Trophoblast cell (in vitro differentiated cells and primary cell): ENCODE measurements at regions not wholly inside any gene's neighbourhood (a gene's known extent, or its start where the extent isn't known, plus 50 kb on each side); places are given as distances from the start of the nearest gene placed in this dataset.

ENCODE experiments used
- DNase-seq, 2 donors: peaks; one replicate each; pipeline ENCODE4 v3.0.0-alpha.2; 2016
- H2AFZ ChIP-seq: 2 replicates; pipeline ENCODE4 v1.6.1; 2013; ENCODE audit warnings: low read length, moderate library complexity, mild to moderate bottlenecking; ENCODE audit not compliant: insufficient read depth, poor library complexity
- H2AK5ac ChIP-seq: 2 replicates; pipeline ENCODE4 v1.6.1; 2013; ENCODE audit warnings: mild to moderate bottlenecking, low read length
- H2BK120ac ChIP-seq: 2 replicates; pipeline ENCODE4 v1.6.1; 2013; ENCODE audit warnings: low read length, mild to moderate bottlenecking, moderate library complexity; ENCODE audit not compliant: insufficient read depth, poor library complexity
- H2BK12ac ChIP-seq: 2 replicates; pipeline ENCODE4 v1.6.1; 2013; ENCODE audit warnings: mild to moderate bottlenecking, low read length, moderate library complexity
- H2BK5ac ChIP-seq: 2 replicates; pipeline ENCODE4 v1.6.1; 2013; ENCODE audit warnings: low read length, low read depth, moderate library complexity, mild to moderate bottlenecking; ENCODE audit not compliant: poor library complexity
- H3K14ac ChIP-seq: 2 replicates; pipeline ENCODE4 v1.6.1; 2013; ENCODE audit warnings: mild to moderate bottlenecking, low read length
- H3K18ac ChIP-seq: 2 replicates; pipeline ENCODE4 v1.6.1; 2013; ENCODE audit warnings: mild to moderate bottlenecking, low read length
- H3K23ac ChIP-seq: 2 replicates; pipeline ENCODE4 v1.6.1; 2013; ENCODE audit warnings: low read length
- H3K27ac ChIP-seq: 2 replicates; pipeline ENCODE4 v1.5.1; 2013; ENCODE audit warnings: low read depth, mild to moderate bottlenecking, inconsistent platforms, low read length, moderate library complexity
- H3K27me3 ChIP-seq: 2 replicates; pipeline ENCODE4 v1.6.1; 2013; ENCODE audit warnings: inconsistent platforms, mild to moderate bottlenecking, low read length, moderate library complexity; ENCODE audit not compliant: insufficient read depth
- H3K36me3 ChIP-seq, 2 experiments: 1 replicate in 1 of 2; 2 replicates in 1 of 2; pipeline ENCODE4 v1.6.1; 2013; ENCODE audit warnings: low read length in 2 of 2, mild to moderate bottlenecking in 2 of 2, moderate library complexity in 1 of 2; ENCODE audit not compliant: insufficient read depth in 2 of 2, control insufficient read depth in 1 of 2
- H3K4ac ChIP-seq: 2 replicates; pipeline ENCODE4 v1.6.1; 2013; ENCODE audit warnings: low read depth, mild to moderate bottlenecking, low read length, moderate library complexity
- H3K4me1 ChIP-seq, 2 experiments: 1 replicate in 1 of 2; 2 replicates in 1 of 2; pipeline ENCODE4 v1.6.1; 2013; ENCODE audit warnings: low read length in 2 of 2, mild to moderate bottlenecking in 2 of 2, moderate library complexity in 1 of 2; ENCODE audit not compliant: insufficient read depth in 2 of 2, control insufficient read depth in 1 of 2
- H3K4me2 ChIP-seq: 2 replicates; pipeline ENCODE4 v1.6.1; 2013; ENCODE audit warnings: inconsistent platforms, mild to moderate bottlenecking, low read length, moderate library complexity
- H3K4me3 ChIP-seq: 2 replicates; pipeline ENCODE4 v1.5.1; 2013; ENCODE audit warnings: mild to moderate bottlenecking, low read depth, low read length, inconsistent platforms
- H3K79me1 ChIP-seq: one replicate; pipeline ENCODE4 v1.6.1; 2013; ENCODE audit warnings: low read length
- H3K79me2 ChIP-seq: 2 replicates; pipeline ENCODE4 v1.6.1; 2013; ENCODE audit warnings: low read length, mild to moderate bottlenecking; ENCODE audit not compliant: control insufficient read depth, insufficient read depth, poor library complexity
- H3K9ac ChIP-seq: 2 replicates; pipeline ENCODE4 v1.6.1; 2013; ENCODE audit warnings: mild to moderate bottlenecking, low read length
- H3K9me3 ChIP-seq: 2 replicates; pipeline ENCODE4 v1.6.1; 2013; ENCODE audit warnings: low read depth, mild to moderate bottlenecking, control low read depth, inconsistent platforms, low read length; ENCODE audit not compliant: insufficient read depth
- H4K12ac ChIP-seq: 2 replicates; pipeline ENCODE4 v1.6.1; 2013; ENCODE audit warnings: low read depth, mild to moderate bottlenecking, low read length, moderate library complexity
- H4K8ac ChIP-seq: 2 replicates; pipeline ENCODE4 v1.6.1; 2013; ENCODE audit warnings: low read depth, mild to moderate bottlenecking, low read length, moderate library complexity
- H4K91ac ChIP-seq: one replicate; pipeline ENCODE4 v1.6.1; 2013; ENCODE audit warnings: low read depth, mild to moderate bottlenecking, low read length, moderate library complexity
- WGBS: extraction: QIAGEN DNeasy Blood & Tissue Kit; methylation state at CpG from one replicate; pipeline ENCODE4 v1.1.7; 2013; ENCODE audit warnings: missing lambda C conversion rate; ENCODE audit not compliant: insufficient read length, insufficient coverage; ENCODE audit errors: extremely low coverage; 5-methylcytosine and 5-hydroxymethylcytosine counted together

DNA sequence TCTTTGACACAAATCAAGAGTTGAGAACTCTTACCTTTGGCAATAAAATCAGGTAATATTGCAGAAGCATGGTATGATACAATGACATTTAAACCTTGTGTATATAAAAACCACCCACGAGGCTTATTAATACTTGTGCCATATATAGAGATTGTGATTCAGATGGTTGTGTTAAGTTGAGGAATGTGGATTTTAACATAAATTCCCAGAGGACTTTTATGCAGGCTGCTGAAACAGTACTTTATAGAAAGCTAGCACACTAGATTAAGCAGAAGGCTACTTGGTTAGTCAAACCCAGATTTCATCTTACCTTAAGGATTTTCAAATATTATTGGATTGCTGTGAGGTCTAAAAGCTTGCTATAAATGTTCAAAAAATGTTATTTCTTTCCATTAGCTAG, 325.7 kb upstream of the PCDH10 start:
- Histone ChIP-seq H2BK5ac (no peak overlapping the region), H3K79me2 (no peaks in the 10 kb centered on the region), H3K14ac (no peak overlapping the region), H3K4ac (no peak overlapping the region), H3K18ac (no peak overlapping the region), H2BK12ac (no peak overlapping the region), H2AFZ (no peak overlapping the region), H4K8ac (no peak overlapping the region), H4K91ac (no peak overlapping the region), H3K9me3 (no peaks in the 10 kb centered on the region), H3K27me3 (no peaks in the 10 kb centered on the region), H3K4me3 (no peak overlapping the region), H3K36me3 (no peaks in the 10 kb centered on the region), H3K4me1 (no peaks in the 10 kb centered on the region), H3K79me1 (no peaks in the 10 kb centered on the region), H4K12ac (no peak overlapping the region), H3K9ac (no peak overlapping the region), H3K27ac (no peak overlapping the region), H3K23ac (no peak overlapping the region), H3K4me2 (no peak overlapping the region), H2BK120ac (no peak overlapping the region), H2AK5ac (no peak overlapping the region)
- DNase-seq = peak in 1 of 2 donors; percentile 2
- WGBS = no CpG with 5 or more reads among the region's 1 CpG

DNA sequence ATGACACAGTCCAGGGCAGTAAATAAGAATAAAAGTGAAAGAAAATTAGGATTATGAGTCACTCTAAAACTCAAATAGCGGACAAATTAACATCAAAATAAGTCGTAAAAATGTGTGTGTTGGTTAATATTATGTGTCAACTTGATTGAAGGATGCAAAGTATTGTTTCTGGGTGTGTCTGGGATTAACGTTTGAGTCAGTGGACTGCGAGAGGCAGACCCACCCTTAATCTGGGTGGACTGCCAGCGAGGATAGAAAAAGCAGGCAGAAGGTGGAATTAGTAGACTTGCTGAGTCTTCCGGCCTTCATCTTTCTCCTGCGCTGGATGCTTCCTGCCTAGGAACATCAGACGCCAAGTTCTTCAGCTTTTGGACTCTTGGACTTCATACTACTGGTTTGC, 324.3 kb upstream of the PCDH10 start:
- Histone ChIP-seq H3K23ac (no peak overlapping the region), H3K14ac (no peak overlapping the region), H2BK5ac (no peak overlapping the region), H4K8ac (no peak overlapping the region), H2BK12ac (no peak overlapping the region), H4K91ac (no peak overlapping the region), H4K12ac (no peak overlapping the region), H3K18ac (no peak overlapping the region), H3K9me3 (no peaks in the 10 kb centered on the region), H3K36me3 (no peaks in the 10 kb centered on the region), H2AK5ac (no peak overlapping the region), H3K9ac (no peak overlapping the region), H3K79me1 (no peaks in the 10 kb centered on the region), H3K79me2 (no peaks in the 10 kb centered on the region), H2AFZ (no peak overlapping the region), H3K4me3 (no peak overlapping the region), H2BK120ac (no peak overlapping the region), H3K27ac (no peak overlapping the region), H3K27me3 (no peaks in the 10 kb centered on the region), H3K4ac (no peak overlapping the region), H3K4me2 (no peak overlapping the region), H3K4me1 (no peaks in the 10 kb centered on the region)
- no CpG with 5 or more reads among the region's 8 CpGs for WGBS
- no peak for DNase-seq

- DNase-seq = no peak
- H4K8ac ChIP-seq = no peak overlapping the region
- no CpG with 5 or more reads among the region's 4 CpGs for WGBS
These were observed 321.6 kb upstream of the PCDH10 start for GRCh38 chr4:132827522-132827921.

GRCh38 chr4:132838244-132838643, 310.9 kb upstream of the PCDH10 start:
- no peak overlapping the region for H3K27ac ChIP-seq
- H3K79me1 ChIP-seq = no peaks in the 10 kb centered on the region
- H3K79me2 ChIP-seq = no peaks in the 10 kb centered on the region
- no peak overlapping the region for H2AK5ac ChIP-seq
- H2AFZ ChIP-seq = no peak overlapping the region
- no peak overlapping the region for H2BK5ac ChIP-seq
- H3K23ac ChIP-seq = no peak overlapping the region
- H3K4ac ChIP-seq = no peak overlapping the region
- H2BK12ac ChIP-seq = no peak overlapping the region
- no peak overlapping the region for H3K9ac ChIP-seq
- DNase-seq = no peak
- no peaks in the 10 kb centered on the region for H3K4me1 ChIP-seq
- H2BK120ac ChIP-seq = no peak overlapping the region
- H4K12ac ChIP-seq = no peak overlapping the region
- H4K8ac ChIP-seq = no peak overlapping the region
- no peak overlapping the region for H3K18ac ChIP-seq
- no peak overlapping the region for H3K4me3 ChIP-seq
- WGBS = no CpG with 5 or more reads among the region's 2 CpGs
- H3K27me3 ChIP-seq = no peaks in the 10 kb centered on the region
- no peaks in the 10 kb centered on the region for H3K9me3 ChIP-seq
- H3K4me2 ChIP-seq = no peak overlapping the region
- H3K36me3 ChIP-seq = no peaks in the 10 kb centered on the region
- H4K91ac ChIP-seq = no peak overlapping the region
- H3K14ac ChIP-seq = no peak overlapping the region

More at GRCh38 chr4:132827522-132827921, 321.6 kb upstream of the PCDH10 start:
- Histone ChIP-seq H3K4me1 (no peaks in the 10 kb centered on the region), H3K9ac (no peak overlapping the region), H3K18ac (no peak overlapping the region), H2BK120ac (no peak overlapping the region), H2AFZ (no peak overlapping the region), H2BK5ac (no peak overlapping the region), H2AK5ac (no peak overlapping the region), H3K36me3 (no peaks in the 10 kb centered on the region), H3K27me3 (no peaks in the 10 kb centered on the region), H3K4me3 (no peak overlapping the region), H3K14ac (no peak overlapping the region), H4K12ac (no peak overlapping the region), H2BK12ac (no peak overlapping the region), H4K91ac (no peak overlapping the region), H3K79me1 (no peaks in the 10 kb centered on the region), H3K9me3 (no peaks in the 10 kb centered on the region), H3K4ac (no peak overlapping the region), H3K79me2 (no peaks in the 10 kb centered on the region), H3K23ac (no peak overlapping the region), H3K27ac (no peak overlapping the region), H3K4me2 (no peak overlapping the region)
